CD8-positive, alpha-beta memory T cell (primary cell): ENCODE measurements at regions not wholly inside any gene's neighbourhood (a gene's known extent, or its start where the extent isn't known, plus 50 kb on each side); places are given as distances from the start of the nearest gene placed in this dataset.
A peak's percentile ranks its signal among the peaks of the same experiment; 100 is the strongest.

Experiments
- CTCF ChIA-PET: fragments of 350-600 bp; sonication (Branson Sonifier 250); formaldehyde crosslinking; loops from one replicate; lab custom pipeline; 2021; ENCODE audit warnings: antibody characterized with exemption; lab: Charles Lee
- POLR2A ChIA-PET: fragments of 350-600 bp; sonication (Branson Sonifier 250); formaldehyde crosslinking; loops from one replicate; lab custom pipeline; 2021; ENCODE audit warnings: antibody characterized with exemption; lab: Charles Lee
- DNase-seq, 5 donors: peaks; one replicate each; pipeline versions ENCODE4 v3.0.0 to v3.0.0-alpha.2; 2020 to 2022; ENCODE audit warnings: mixed read lengths in 1 of 5
- H3K27ac ChIP-seq: one replicate; pipeline ENCODE4 v1.7.0; 2013; ENCODE audit warnings: low read depth, mild to moderate bottlenecking, low read length, moderate library complexity
- H3K27me3 ChIP-seq: 2 replicates; pipeline ENCODE4 v1.7.0; 2013; ENCODE audit warnings: low read length, mild to moderate bottlenecking; ENCODE audit not compliant: insufficient read depth, poor library complexity, severe bottlenecking
- H3K36me3 ChIP-seq: 2 replicates; pipeline ENCODE4 v1.7.0; 2013; ENCODE audit warnings: mild to moderate bottlenecking, low read length, moderate library complexity; ENCODE audit not compliant: insufficient read depth
- H3K4me1 ChIP-seq: 2 replicates; pipeline ENCODE4 v1.7.0; 2013; ENCODE audit warnings: mild to moderate bottlenecking, low read length, moderate library complexity; ENCODE audit not compliant: insufficient read depth
- H3K4me3 ChIP-seq: 2 replicates; pipeline ENCODE4 v1.7.0; 2013; ENCODE audit warnings: mild to moderate bottlenecking, low read length
- H3K9me3 ChIP-seq: 2 replicates; pipeline ENCODE4 v1.7.0; 2013; ENCODE audit warnings: mild to moderate bottlenecking, low read length
- H3K27ac Mint-ChIP-seq, 8 donors: one replicate each; pipeline ENCODE4 v1.8.0; 2020 to 2021; ENCODE audit warnings: mixed read lengths in 8 of 8, mild to moderate bottlenecking in 6 of 8, inconsistent platforms in 3 of 8, moderate library complexity in 3 of 8
- H3K27me3 Mint-ChIP-seq, 2 donors: one replicate each; pipeline ENCODE4 v1.8.0; 2020 to 2021; ENCODE audit warnings: mixed read lengths in 2 of 2, mild to moderate bottlenecking in 1 of 2, moderate library complexity in 1 of 2
- H3K36me3 Mint-ChIP-seq, 3 donors: one replicate each; pipeline ENCODE4 v1.8.0; 2020 to 2021; ENCODE audit warnings: mixed read lengths in 3 of 3, inconsistent platforms in 1 of 3, mild to moderate bottlenecking in 1 of 3
- H3K4me1 Mint-ChIP-seq, 3 donors: one replicate each; pipeline ENCODE4 v1.8.0; 2020 to 2021; ENCODE audit warnings: mixed read lengths in 3 of 3, inconsistent platforms in 1 of 3, mild to moderate bottlenecking in 1 of 3
- H3K4me3 Mint-ChIP-seq, 7 donors: one replicate each; pipeline ENCODE4 v1.8.0; 2020 to 2021; ENCODE audit warnings: mixed read lengths in 7 of 7, mild to moderate bottlenecking in 6 of 7, moderate library complexity in 4 of 7, inconsistent platforms in 2 of 7
- H3K9me3 Mint-ChIP-seq, 5 donors: one replicate each; pipeline ENCODE4 v1.8.0; 2020 to 2022; ENCODE audit warnings: mixed read lengths in 5 of 5, mild to moderate bottlenecking in 3 of 5, moderate library complexity in 2 of 5, inconsistent platforms in 1 of 5

- ChIA-PET POLR2A (interaction anchor here (0.6 to 1.9 kb wide), 3 partner anchors 62 to 368 kb away, joined by 3 to 9 read pairs (median 4); partner anchors contain the start of gene GPR174), CTCF (interaction anchor here (0.9 to 1.8 kb wide), 10 partner anchors 13 to 527 kb away, joined by 3 to 4 read pairs (median 3); no protein-coding TSS in a partner anchor)
- Histone ChIP-seq H3K36me3 (no peaks in the 10 kb centered on the region), H3K4me1 (peaks cover 19% of the 10 kb centered on the region), H3K9me3 (no peaks in the 10 kb centered on the region), H3K4me3 (peak overlapping the region; percentile 13), H3K27ac (peak overlapping the region; percentile 1), H3K27me3 (no peaks in the 10 kb centered on the region)
- H3K27ac Mint-ChIP-seq: peak overlapping the region; percentile 4 to 94 (median 88)
- peaks cover 32 to 61% (median 36%) of the 10 kb centered on the region in 3 donors for H3K4me1 Mint-ChIP-seq
- H3K4me3 Mint-ChIP-seq: peak overlapping the region; percentile 25 to 85 (median 66)
- no peaks in the 10 kb centered on the region for H3K36me3 Mint-ChIP-seq
- peaks cover 0 to 2% (median 0%) of the 10 kb centered on the region in 5 donors for H3K9me3 Mint-ChIP-seq
- H3K27me3 Mint-ChIP-seq: no peaks in the 10 kb centered on the region
- peak in 4 of 5 donors; percentile 1 to 64 (median 52) for DNase-seq
Observed at GRCh38 chrX:79081895-79082512, 62.5 kb upstream of the GPR174 start.

- H3K27ac ChIP-seq: no peak overlapping the region
- H3K4me1 Mint-ChIP-seq: peaks cover 34 to 63% (median 42%) of the 10 kb centered on the region in 3 donors
- no peak overlapping the region for H3K4me3 ChIP-seq
- ChIA-PET POLR2A (interaction anchor here (0.6 to 1.9 kb wide), 3 partner anchors 51 to 367 kb away, joined by 4 to 9 read pairs (median 4); partner anchors contain the start of gene GPR174), CTCF (interaction anchor here (0.8 to 1.8 kb wide), 4 partner anchors 13 to 187 kb away, joined by 3 to 5 read pairs (median 4); no protein-coding TSS in a partner anchor)
- H3K27me3 ChIP-seq: no peaks in the 10 kb centered on the region
- peak overlapping the region; percentile 58 to 87 (median 80) for H3K27ac Mint-ChIP-seq
- no peaks in the 10 kb centered on the region for H3K27me3 Mint-ChIP-seq
- H3K36me3 ChIP-seq: no peaks in the 10 kb centered on the region
- peak in 1 of 5 donors; percentile 6 for DNase-seq
- no peaks in the 10 kb centered on the region for H3K9me3 ChIP-seq
- H3K4me3 Mint-ChIP-seq: peak overlapping the region in 4 of 7 donors; percentile 11 to 62 (median 40)
- no peaks in the 10 kb centered on the region for H3K36me3 Mint-ChIP-seq
- peaks cover 19% of the 10 kb centered on the region for H3K4me1 ChIP-seq
- H3K9me3 Mint-ChIP-seq: peaks cover 0 to 2% (median 0%) of the 10 kb centered on the region in 5 donors
Observed at GRCh38 chrX:79082899-79083298, 61.6 kb upstream of the GPR174 start.

GRCh38 chrX:79084923-79085322 is 59.6 kb upstream of the GPR174 start:
- H3K4me1 ChIP-seq: peaks cover 27% of the 10 kb centered on the region
- Mint-ChIP-seq H3K27ac (peak overlapping the region in 4 of 8 donors; percentile 20 to 68 (median 44)), H3K4me3 (peak overlapping the region in 1 of 7 donors; percentile 19), H3K36me3 (no peaks in the 10 kb centered on the region), H3K4me1 (peaks cover 40 to 66% (median 48%) of the 10 kb centered on the region in 3 donors), H3K27me3 (no peaks in the 10 kb centered on the region), H3K9me3 (peaks cover 0 to 2% (median 0%) of the 10 kb centered on the region in 5 donors)
- POLR2A ChIA-PET: no interaction called here
- CTCF ChIA-PET: no interaction called here
- no peak overlapping the region for H3K27ac ChIP-seq
- no peak overlapping the region for H3K4me3 ChIP-seq
- no peaks in the 10 kb centered on the region for H3K27me3 ChIP-seq
- DNase-seq: no peak
- no peaks in the 10 kb centered on the region for H3K36me3 ChIP-seq
- H3K9me3 ChIP-seq: no peaks in the 10 kb centered on the region

- ChIA-PET POLR2A (interaction anchor here (0.5 to 1.2 kb wide), 3 partner anchors 54 to 75 kb away, joined by 3 to 6 read pairs (median 4); partner anchors contain the start of gene GPR174), CTCF (interaction anchor here (0.8 to 1.4 kb wide), 2 partner anchors 18 to 324 kb away, joined by 3 read pairs; no protein-coding TSS in a partner anchor)
- Mint-ChIP-seq H3K9me3 (peaks cover 0 to 2% (median 2%) of the 10 kb centered on the region in 5 donors), H3K27me3 (no peaks in the 10 kb centered on the region), H3K4me3 (peak overlapping the region in 4 of 7 donors; percentile 18 to 40 (median 28)), H3K4me1 (peaks cover 42 to 75% (median 58%) of the 10 kb centered on the region in 3 donors), H3K36me3 (peaks cover 0 to 1% (median 0%) of the 10 kb centered on the region in 3 donors), H3K27ac (peak overlapping the region; percentile 32 to 99 (median 83))
- H3K27me3 ChIP-seq: no peaks in the 10 kb centered on the region
- no peaks in the 10 kb centered on the region for H3K36me3 ChIP-seq
- no peaks in the 10 kb centered on the region for H3K9me3 ChIP-seq
- H3K4me1 ChIP-seq: peaks cover 20% of the 10 kb centered on the region
- no peak overlapping the region for H3K27ac ChIP-seq
- no peak for DNase-seq
- no peak overlapping the region for H3K4me3 ChIP-seq
Observed at GRCh38 chrX:79089896-79090584, 54.4 kb upstream of the GPR174 start.

GRCh38 chrX:79094075-79094832 is 50.2 kb upstream of the GPR174 start:
- Histone ChIP-seq H3K27me3 (no peaks in the 10 kb centered on the region), H3K4me1 (peaks cover 46% of the 10 kb centered on the region), H3K27ac (no peak overlapping the region), H3K36me3 (no peaks in the 10 kb centered on the region), H3K4me3 (no peak overlapping the region), H3K9me3 (no peaks in the 10 kb centered on the region)
- H3K4me1 Mint-ChIP-seq: peaks cover 63 to 96% (median 79%) of the 10 kb centered on the region in 3 donors
- POLR2A ChIA-PET: no interaction called here
- H3K4me3 Mint-ChIP-seq: peak overlapping the region in 1 of 7 donors; percentile 55
- CTCF ChIA-PET: interaction anchor here (1.2 kb wide), 1 partner anchor 13 kb away, joined by 3 read pairs; no protein-coding TSS in a partner anchor
- H3K36me3 Mint-ChIP-seq: peaks cover 0 to 3% (median 1%) of the 10 kb centered on the region in 3 donors
- H3K9me3 Mint-ChIP-seq: peaks cover 0 to 2% (median 0%) of the 10 kb centered on the region in 5 donors
- H3K27me3 Mint-ChIP-seq: no peaks in the 10 kb centered on the region
- no peak for DNase-seq
- peak overlapping the region; percentile 8 to 94 (median 88) for H3K27ac Mint-ChIP-seq
